Left lung (tissue), 4 donors: ENCODE measurements at regions not wholly inside any gene's neighbourhood (a gene's known extent, or its start where the extent isn't known, plus 50 kb on each side); places are given as distances from the start of the nearest gene placed in this dataset.

Experiments used
- ATAC-seq: fragments of 200-7000 bp; cut with Tn5 transposase; one replicate; pipeline ENCODE4 v1.9.1; 2020; ENCODE audit warnings: moderate library complexity
- DNase-seq, 4 donors: peaks; one replicate each; pipeline ENCODE4 v3.0.0-alpha.2; 2013 to 2020
- H3K27ac ChIP-seq, 2 donors: fragments of 200-600 bp; sonication (generic) in 1 of 2; one replicate each; pipeline versions ENCODE4 v1.5.0 to v1.8.0; 2020 to 2021
- H3K27me3 ChIP-seq, 2 donors: fragments of 200-600 bp; sonication (generic) in 1 of 2; one replicate each; pipeline versions ENCODE4 v1.5.0 to v1.8.0; 2020 to 2021
- H3K36me3 ChIP-seq, 2 donors: fragments of 200-600 bp; sonication (generic) in 1 of 2; one replicate each; pipeline versions ENCODE4 v1.5.0 to v1.8.0; 2020 to 2021
- H3K4me1 ChIP-seq, 2 donors: fragments of 200-600 bp; one replicate each; pipeline ENCODE4 v1.8.0; 2021
- H3K4me3 ChIP-seq, 2 donors: fragments of 200-600 bp; sonication (generic) in 1 of 2; one replicate each; pipeline versions ENCODE4 v1.5.0 to v1.8.0; 2020 to 2021; ENCODE audit warnings: mild to moderate bottlenecking in 1 of 2
- H3K9me3 ChIP-seq, 2 donors: fragments of 200-600 bp; sonication (generic) in 1 of 2; one replicate each; pipeline versions ENCODE4 v1.5.0 to v1.8.0; 2020 to 2021
- intact Hi-C, 2 donors: fragments of 100-400 bp; cut with DNase I; formaldehyde crosslinking; loops; one replicate each; pipeline versions ENCODE4 v1.11.2 to v1.14.2; 2022
- TF ChIP-seq, protein P1 (sequence below), 2 donors: fragments of 200-600 bp; sonication (generic) in 1 of 2; IDR thresholded peaks; one replicate each; pipeline versions ENCODE4 v1.5.0 to v1.8.0; 2021; ENCODE audit warnings: antibody characterized with exemption in 2 of 2
- donor health status: DM: no; HTN: yes; CAD: no.
- donor health status: DM: no; HTN: no; CAD: no.

DNA sequence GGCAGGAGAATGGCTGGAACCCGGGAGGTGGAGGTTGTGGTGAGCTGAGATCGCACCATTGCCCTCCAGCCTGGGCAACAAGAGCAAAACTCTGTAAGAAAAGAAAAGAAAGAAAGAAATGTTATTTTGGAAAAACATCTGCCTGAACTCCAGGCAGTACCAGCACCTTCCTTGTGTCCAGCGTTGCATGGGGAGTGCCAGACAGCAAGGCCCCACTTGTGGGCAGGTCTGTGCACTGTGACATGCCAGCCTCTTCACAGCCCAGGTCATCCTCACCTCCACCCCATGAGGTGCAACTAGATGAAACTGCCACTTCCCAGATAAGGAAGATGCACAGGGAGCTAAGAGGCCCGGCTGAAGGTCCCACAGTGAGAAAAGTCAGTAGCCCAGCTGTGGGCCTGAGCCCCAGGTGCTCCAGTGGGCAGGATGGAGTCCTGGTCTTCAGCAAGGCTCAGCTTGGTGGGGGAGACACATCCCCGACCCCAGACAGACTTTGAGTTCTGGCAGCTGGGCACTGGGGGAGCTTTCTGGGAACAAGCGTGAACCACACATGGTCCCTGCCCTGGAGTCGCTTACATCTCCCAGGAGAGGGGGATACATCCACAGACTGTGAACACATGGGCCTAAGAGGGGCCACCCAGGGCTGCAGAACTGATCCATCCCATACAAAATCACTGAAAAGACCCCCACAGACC lies 146.9 kb upstream of the IER5L start:
- intact Hi-C loops = no loop called here
- DNase-seq (no peak), ATAC-seq (no peak)
- Histone ChIP-seq H3K4me1 (peaks cover 16 to 48% of the 10 kb centered on the region in 2 donors), H3K27ac (no peak overlapping the region), H3K27me3 (no peaks in the 10 kb centered on the region), H3K9me3 (no peaks in the 10 kb centered on the region), H3K36me3 (no peaks in the 10 kb centered on the region), H3K4me3 (no peak overlapping the region)
- TF ChIP-seq, protein P1, sequence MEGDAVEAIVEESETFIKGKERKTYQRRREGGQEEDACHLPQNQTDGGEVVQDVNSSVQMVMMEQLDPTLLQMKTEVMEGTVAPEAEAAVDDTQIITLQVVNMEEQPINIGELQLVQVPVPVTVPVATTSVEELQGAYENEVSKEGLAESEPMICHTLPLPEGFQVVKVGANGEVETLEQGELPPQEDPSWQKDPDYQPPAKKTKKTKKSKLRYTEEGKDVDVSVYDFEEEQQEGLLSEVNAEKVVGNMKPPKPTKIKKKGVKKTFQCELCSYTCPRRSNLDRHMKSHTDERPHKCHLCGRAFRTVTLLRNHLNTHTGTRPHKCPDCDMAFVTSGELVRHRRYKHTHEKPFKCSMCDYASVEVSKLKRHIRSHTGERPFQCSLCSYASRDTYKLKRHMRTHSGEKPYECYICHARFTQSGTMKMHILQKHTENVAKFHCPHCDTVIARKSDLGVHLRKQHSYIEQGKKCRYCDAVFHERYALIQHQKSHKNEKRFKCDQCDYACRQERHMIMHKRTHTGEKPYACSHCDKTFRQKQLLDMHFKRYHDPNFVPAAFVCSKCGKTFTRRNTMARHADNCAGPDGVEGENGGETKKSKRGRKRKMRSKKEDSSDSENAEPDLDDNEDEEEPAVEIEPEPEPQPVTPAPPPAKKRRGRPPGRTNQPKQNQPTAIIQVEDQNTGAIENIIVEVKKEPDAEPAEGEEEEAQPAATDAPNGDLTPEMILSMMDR (IDR thresholded peaks at IDR 0.05) = no peak

DNA sequence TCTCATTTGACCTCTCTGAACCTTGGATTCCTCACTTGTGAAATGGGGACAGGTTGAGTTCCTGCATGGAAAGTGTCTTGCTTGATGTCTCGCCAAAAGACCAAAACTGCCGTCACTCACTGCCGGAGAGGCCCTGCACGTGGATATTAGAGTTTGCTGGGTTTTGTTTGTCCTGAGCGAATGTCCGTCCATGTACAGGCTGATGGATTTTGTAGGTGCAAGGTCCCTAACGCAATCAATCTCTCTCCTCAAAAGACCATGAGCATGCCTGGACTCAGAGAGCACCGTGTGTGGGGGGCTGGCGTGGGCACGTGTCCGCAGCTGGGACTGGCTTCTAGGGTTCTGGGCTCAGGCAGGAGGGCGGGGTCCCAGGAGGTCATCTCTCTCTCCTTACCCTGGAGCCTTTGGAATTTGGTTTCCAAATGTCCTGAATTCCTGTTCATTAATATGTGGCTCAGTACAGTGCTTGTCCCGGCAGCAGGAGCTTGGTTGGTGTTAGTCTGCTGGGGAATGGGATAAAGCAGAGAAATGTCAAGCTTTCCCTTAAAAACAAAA lies 146.0 kb upstream of the IER5L start:
- TF ChIP-seq, protein P1 (IDR thresholded peaks at IDR 0.05) = no peak
- H3K36me3 ChIP-seq = no peaks in the 10 kb centered on the region
- H3K4me3 ChIP-seq = no peak overlapping the region
- H3K27ac ChIP-seq = no peak overlapping the region
- intact Hi-C loops = no loop called here
- ATAC-seq (no peak), DNase-seq (peak in 1 of 4 donors; percentile 7)
- H3K27me3 ChIP-seq = no peaks in the 10 kb centered on the region
- no peaks in the 10 kb centered on the region for H3K9me3 ChIP-seq
- peaks cover 23 to 55% of the 10 kb centered on the region in 2 donors for H3K4me1 ChIP-seq

DNA sequence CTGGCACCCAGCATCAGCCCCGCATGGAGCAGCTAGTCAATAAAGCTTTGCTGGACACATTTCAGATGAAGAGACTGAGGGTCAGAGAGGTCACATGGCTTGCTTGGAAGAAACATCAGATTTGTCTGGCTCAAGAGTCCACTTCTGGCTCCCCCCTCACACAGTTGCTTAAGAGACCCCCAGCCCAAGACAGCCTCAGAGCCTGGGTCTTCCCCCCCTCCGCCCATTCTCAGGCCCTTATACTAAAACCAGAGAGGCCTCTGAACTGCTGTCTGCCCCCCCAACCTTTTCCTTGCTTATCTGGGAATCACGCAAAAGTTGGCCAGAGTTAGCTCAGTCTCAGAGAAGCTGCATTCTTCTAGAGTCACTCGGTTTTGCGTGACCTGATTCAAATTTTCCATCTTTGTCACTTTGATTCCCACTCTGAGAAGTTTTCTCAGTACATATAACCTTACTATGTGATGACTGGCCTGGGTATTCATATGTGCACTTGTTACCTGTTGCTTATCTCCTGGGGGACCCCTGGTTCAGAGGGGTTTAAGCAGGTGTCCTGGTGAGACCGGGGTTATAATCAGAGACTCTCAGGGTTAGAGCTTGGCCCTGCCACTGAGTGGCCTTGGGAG lies 145.4 kb upstream of the IER5L start:
- intact Hi-C loops = no loop called here
- DNase-seq = peak in 1 of 4 donors; percentile 13

DNA sequence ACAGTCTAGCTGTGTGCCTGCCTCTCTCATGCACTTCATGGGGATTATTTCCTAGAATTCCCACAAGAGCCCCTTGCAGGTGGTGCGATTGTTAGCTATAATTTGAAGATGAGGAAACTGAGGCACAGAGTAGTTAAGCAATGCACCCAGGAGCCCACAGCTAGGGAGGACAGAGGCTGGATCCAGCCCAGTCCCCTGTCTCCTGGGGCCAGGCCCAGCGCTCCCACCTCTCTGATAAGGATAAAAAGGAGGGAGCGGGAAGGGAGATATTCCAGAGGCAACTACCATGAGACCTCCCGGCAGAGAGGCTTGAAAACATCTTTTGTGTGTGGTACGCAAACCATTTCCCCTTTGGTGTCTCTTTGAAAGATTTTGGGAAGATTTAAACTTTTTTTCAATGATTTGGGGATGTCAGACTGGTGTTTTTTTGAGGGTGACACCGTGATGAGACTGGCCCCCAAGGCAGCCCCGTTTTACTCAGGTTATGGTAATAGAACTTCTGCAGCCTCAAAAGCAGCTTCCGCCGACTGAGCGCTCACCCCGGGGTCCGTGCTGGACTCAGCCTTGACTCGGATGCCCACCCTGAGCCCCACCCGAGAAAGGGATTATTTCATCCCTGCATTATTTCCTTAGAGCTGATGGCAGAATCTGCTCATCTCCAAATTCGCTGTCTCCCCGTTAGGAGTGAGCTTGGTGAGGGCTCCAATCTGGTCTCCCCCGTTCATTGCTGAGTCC lies 144.7 kb upstream of the IER5L start:
- H3K27me3 ChIP-seq = no peaks in the 10 kb centered on the region
- intact Hi-C loops = no loop called here
- no peaks in the 10 kb centered on the region for H3K9me3 ChIP-seq
- H3K36me3 ChIP-seq = no peaks in the 10 kb centered on the region
- DNase-seq (peak in 1 of 4 donors; percentile 19), ATAC-seq (no peak)
- H3K4me1 ChIP-seq = peaks cover 26 to 52% of the 10 kb centered on the region in 2 donors
- TF ChIP-seq, protein P1 (IDR thresholded peaks at IDR 0.05) = no peak
- peak overlapping the region in 1 of 2 donors; percentile 26 for H3K27ac ChIP-seq
- no peak overlapping the region for H3K4me3 ChIP-seq

More for the DNA sequence above, 145.4 kb upstream of the IER5L start:
- peaks cover 21 to 55% of the 10 kb centered on the region in 2 donors for H3K4me1 ChIP-seq
- TF ChIP-seq, protein P1 (IDR thresholded peaks at IDR 0.05) = no peak
- H3K36me3 ChIP-seq = no peaks in the 10 kb centered on the region
- H3K9me3 ChIP-seq = no peaks in the 10 kb centered on the region
- no peaks in the 10 kb centered on the region for H3K27me3 ChIP-seq
- no peak overlapping the region for H3K4me3 ChIP-seq
- ATAC-seq = no peak
- H3K27ac ChIP-seq = peak overlapping the region in 1 of 2 donors; percentile 26
